ENCODE measurements at regions not wholly inside any gene's neighbourhood (a gene's known extent, or its start where the extent isn't known, plus 50 kb on each side); places are given as distances from the start of the nearest gene placed in this dataset.

DNA sequence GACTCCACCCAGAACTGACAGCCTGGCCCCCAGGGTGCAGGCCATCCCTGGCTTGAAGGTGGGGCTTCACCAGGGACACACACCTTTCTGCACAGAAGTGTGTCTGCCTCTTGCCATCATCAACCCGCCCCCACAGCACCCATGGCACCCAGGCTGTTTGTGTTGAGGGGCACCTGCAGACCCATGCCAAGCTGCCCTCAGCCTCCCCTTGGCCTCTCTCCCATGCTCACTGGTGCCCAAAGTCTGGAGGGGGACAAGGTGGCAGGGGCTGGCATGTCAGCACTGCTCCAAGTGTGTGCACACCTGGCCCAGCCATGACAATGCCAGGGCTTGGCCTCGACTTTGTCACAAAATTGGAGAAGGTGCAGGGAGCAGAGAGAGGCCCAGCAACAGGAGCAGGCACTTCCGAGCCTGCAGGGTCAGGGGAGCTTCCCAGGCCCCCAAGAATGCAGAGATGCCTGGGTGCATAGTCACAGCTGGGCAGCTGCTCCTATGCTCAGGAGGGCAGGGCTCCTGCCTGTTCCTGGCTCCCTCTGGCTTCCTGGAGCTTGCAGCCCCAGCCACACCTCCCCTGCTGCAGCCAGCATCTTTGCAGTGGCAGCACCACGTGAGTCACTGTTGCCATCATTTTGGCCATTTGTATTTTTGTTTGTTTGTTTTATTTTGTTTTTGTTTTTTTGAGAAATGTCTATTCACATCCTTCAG, 280.6 kb upstream of the UBE2E3 start:
- H3K36me3 ChIP-seq (ENCODE audit: low read depth): no peaks in the 10 kb centered on the region
- no peak overlapping the region for H3K4me3 ChIP-seq
- no peak overlapping the region for H2AFZ ChIP-seq
- no peaks in the 10 kb centered on the region for H3K79me2 ChIP-seq (ENCODE audit: insufficient read depth)
- H4K20me1 ChIP-seq (ENCODE audit: insufficient read depth): no peaks in the 10 kb centered on the region
- no peaks in the 10 kb centered on the region; the same call in 1 of the 2 replicates for H3K9me2 ChIP-seq (ENCODE audit: insufficient read depth)
- peaks cover 18% of the 10 kb centered on the region for H3K4me1 ChIP-seq (ENCODE audit: insufficient read depth)
- DNase-seq: peak; percentile 34
- no peaks in the 10 kb centered on the region for H3K9me3 ChIP-seq (ENCODE audit: low read depth)
- no peak overlapping the region for H3K9ac ChIP-seq
- peaks cover 7% of the 10 kb centered on the region for H3F3A ChIP-seq (ENCODE audit: insufficient read depth)
- in situ Hi-C loops (cut with MboI): no loop called here
- no peaks in the 10 kb centered on the region for H3K27me3 ChIP-seq (replicated peaks; ENCODE audit: insufficient read depth)
- no peak overlapping the region for H3K27ac ChIP-seq
- 92 to 94% methylated on average over 4 of the region's 4 CpGs for WGBS, 2 experiments (ENCODE audit: low coverage in 1 of 2, low lambda C conversion rate in 2 of 2, missing lambda C conversion rate in 2 of 2)
- H3K4me2 ChIP-seq (ENCODE audit: unreplicated experiment): no peak overlapping the region
- TF ChIP-seq EZH2 (IDR thresholded peaks at IDR 0.05; ENCODE audit: insufficient read depth, poor library complexity, severe bottlenecking): no peak
- no peak for TF ChIP-seq EZH2phosphoT487 (IDR thresholded peaks at IDR 0.05; ENCODE audit: insufficient read depth, low read depth)

- WGBS, 2 experiments (ENCODE audit: low coverage in 1 of 2, low lambda C conversion rate in 2 of 2, missing lambda C conversion rate in 2 of 2): 84 to 86% methylated on average over 3 of the region's 3 CpGs
Measured at GRCh38 chr2:180698668-180699067, 281.7 kb upstream of the UBE2E3 start.

DNA sequence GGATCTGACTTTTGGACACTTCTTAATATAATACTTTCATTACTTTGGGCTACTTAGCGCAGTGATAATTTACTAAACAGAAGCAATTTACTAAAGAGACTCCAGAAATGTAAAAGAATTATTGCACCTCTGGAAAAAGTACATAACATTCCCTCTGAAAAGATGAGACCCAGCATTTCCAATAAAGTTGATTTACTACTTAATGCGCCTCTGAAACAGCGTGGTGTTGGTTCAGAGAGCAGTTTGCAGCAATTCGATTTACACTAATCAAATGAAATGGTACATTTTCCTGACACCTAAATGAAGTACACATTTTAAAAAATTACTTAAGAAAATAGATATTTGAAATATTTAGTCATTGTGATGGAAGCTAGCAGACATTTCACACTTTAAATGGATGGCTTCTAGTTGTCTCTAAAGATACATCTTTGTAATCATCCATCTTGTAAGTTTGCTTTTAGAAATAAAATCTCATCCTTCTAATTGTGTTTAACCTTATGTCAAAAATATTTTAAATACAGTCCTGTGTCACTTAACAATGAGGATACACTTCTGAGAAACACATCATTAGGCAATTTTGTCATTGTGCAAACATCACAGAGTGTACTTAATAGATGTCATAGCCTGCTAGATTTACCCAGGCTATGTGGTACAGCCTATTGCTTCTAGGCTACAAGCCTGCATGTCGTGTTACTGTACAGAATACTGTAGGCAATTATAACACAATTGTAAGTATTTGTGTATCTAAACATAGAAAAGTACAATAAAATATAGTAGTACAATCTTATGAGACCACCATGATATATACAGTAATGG, 284.6 kb upstream of the UBE2E3 start:
- Histone ChIP-seq H4K20me1 (ENCODE audit: insufficient read depth) (no peaks in the 10 kb centered on the region), H3K4me3 (peak overlapping the region; percentile 65), H3K4me1 (ENCODE audit: insufficient read depth) (peaks cover 18% of the 10 kb centered on the region), H3K36me3 (ENCODE audit: low read depth) (no peaks in the 10 kb centered on the region), H3K79me2 (ENCODE audit: insufficient read depth) (no peaks in the 10 kb centered on the region), H3K9me2 (ENCODE audit: insufficient read depth) (no peaks in the 10 kb centered on the region), H3K9ac (peak overlapping the region; percentile 55), H2AFZ (peak overlapping the region; percentile 85), H3F3A (ENCODE audit: insufficient read depth) (no peaks in the 10 kb centered on the region), H3K4me2 (ENCODE audit: unreplicated experiment) (peak overlapping the region; percentile 81), H3K9me3 (ENCODE audit: low read depth) (no peaks in the 10 kb centered on the region), H3K27ac (no peak overlapping the region), H3K27me3 (replicated peaks; ENCODE audit: insufficient read depth) (no peaks in the 10 kb centered on the region)
- TF ChIP-seq EZH2 (IDR thresholded peaks at IDR 0.05; ENCODE audit: insufficient read depth, poor library complexity, severe bottlenecking) (no peak), EZH2phosphoT487 (IDR thresholded peaks at IDR 0.05; ENCODE audit: insufficient read depth, low read depth) (no peak)
- DNase-seq: no peak
- 23 to 25% methylated on average over 5 of the region's 5 CpGs for WGBS, 2 experiments (ENCODE audit: low coverage in 1 of 2, low lambda C conversion rate in 2 of 2, missing lambda C conversion rate in 2 of 2)
- in situ Hi-C loops (cut with MboI): no loop called here

More at GRCh38 chr2:180698668-180699067, 281.7 kb upstream of the UBE2E3 start:
- H3K4me2 ChIP-seq (ENCODE audit: unreplicated experiment): no peak overlapping the region
- no peak overlapping the region for H3K27ac ChIP-seq
- no peaks in the 10 kb centered on the region for H3K27me3 ChIP-seq (replicated peaks; ENCODE audit: insufficient read depth)
- H3K9me3 ChIP-seq (ENCODE audit: low read depth): no peaks in the 10 kb centered on the region
- H4K20me1 ChIP-seq (ENCODE audit: insufficient read depth): no peaks in the 10 kb centered on the region
- peaks cover 16% of the 10 kb centered on the region for H3K4me1 ChIP-seq (ENCODE audit: insufficient read depth)
- H3K9ac ChIP-seq: no peak overlapping the region
- TF ChIP-seq EZH2phosphoT487 (IDR thresholded peaks at IDR 0.05; ENCODE audit: insufficient read depth, low read depth) (no peak), EZH2 (IDR thresholded peaks at IDR 0.05; ENCODE audit: insufficient read depth, poor library complexity, severe bottlenecking) (no peak)
- no peaks in the 10 kb centered on the region for H3F3A ChIP-seq (ENCODE audit: insufficient read depth)
- no peak overlapping the region for H3K4me3 ChIP-seq
- H3K79me2 ChIP-seq (ENCODE audit: insufficient read depth): no peaks in the 10 kb centered on the region
- H3K9me2 ChIP-seq (ENCODE audit: insufficient read depth): no peaks in the 10 kb centered on the region
- no peak for DNase-seq
- H3K36me3 ChIP-seq (ENCODE audit: low read depth): no peaks in the 10 kb centered on the region
- in situ Hi-C loops (cut with MboI): no loop called here
- no peak overlapping the region for H2AFZ ChIP-seq

DNA sequence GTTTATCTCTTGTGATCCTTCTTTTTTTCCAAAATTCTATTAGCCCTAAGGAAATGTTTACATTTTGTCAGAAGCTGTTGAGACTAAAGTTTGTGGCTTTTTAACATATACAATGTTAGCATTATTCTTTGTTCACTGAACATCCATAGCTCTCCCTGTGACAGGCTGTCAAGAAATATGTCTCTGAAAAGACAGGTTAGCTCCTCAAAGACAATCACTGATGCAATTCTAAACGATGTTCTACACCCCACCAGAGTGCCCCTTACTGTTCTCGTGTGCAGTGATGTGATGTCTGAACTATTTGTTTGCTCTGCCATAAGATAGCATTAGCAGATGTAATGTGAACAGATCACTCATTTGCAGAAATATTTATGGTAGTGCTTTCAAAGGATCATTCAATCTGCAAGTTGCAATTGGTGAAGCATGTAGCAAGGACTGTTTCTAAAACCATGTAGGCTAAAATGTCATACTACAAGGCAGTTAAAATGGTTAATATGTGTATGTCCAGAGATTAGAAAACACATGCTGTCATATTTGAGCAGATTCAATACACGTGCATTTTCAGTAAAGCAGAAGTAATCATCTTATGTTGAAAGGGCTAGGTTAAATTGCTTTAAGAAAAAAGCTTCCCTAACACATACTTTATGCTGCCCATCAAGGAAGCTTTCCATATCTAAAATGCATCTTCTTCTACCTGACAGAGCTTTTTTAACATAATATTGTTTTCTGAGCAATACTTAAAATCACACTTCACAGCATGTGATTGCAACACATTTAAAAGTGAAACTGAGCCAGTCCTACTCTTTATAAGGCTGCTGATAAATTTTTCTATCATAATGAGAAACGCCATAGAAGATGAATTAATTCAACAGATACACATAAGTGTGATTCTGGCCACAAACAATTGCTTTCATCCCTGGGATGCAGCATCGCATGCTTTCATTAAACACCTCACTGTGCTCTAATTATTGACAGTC, 285.7 kb upstream of the UBE2E3 start:
- no peaks in the 10 kb centered on the region for H3K27me3 ChIP-seq (replicated peaks; ENCODE audit: insufficient read depth)
- H3K4me1 ChIP-seq (ENCODE audit: insufficient read depth): peaks cover 24% of the 10 kb centered on the region
- no peaks in the 10 kb centered on the region for H3K9me2 ChIP-seq (ENCODE audit: insufficient read depth)
- no peaks in the 10 kb centered on the region for H3K9me3 ChIP-seq (ENCODE audit: low read depth)
- in situ Hi-C loops (cut with MboI): no loop called here
- H3K36me3 ChIP-seq (ENCODE audit: low read depth): no peaks in the 10 kb centered on the region
- H4K20me1 ChIP-seq (ENCODE audit: insufficient read depth): no peaks in the 10 kb centered on the region
- peak overlapping the region; percentile 81 for H3K4me2 ChIP-seq (ENCODE audit: unreplicated experiment)
- peak overlapping the region; percentile 55 for H3K9ac ChIP-seq
- DNase-seq: peak; percentile 43
- H3K27ac ChIP-seq: no peak overlapping the region
- no peaks in the 10 kb centered on the region for H3F3A ChIP-seq (ENCODE audit: insufficient read depth)
- peak overlapping the region; percentile 65 for H3K4me3 ChIP-seq
- H3K79me2 ChIP-seq (ENCODE audit: insufficient read depth): no peaks in the 10 kb centered on the region
- H2AFZ ChIP-seq: peak overlapping the region; percentile 85
- WGBS, 2 experiments (ENCODE audit: low coverage in 1 of 2, low lambda C conversion rate in 2 of 2, missing lambda C conversion rate in 2 of 2): 33 to 38% methylated on average over 5 of the region's 5 CpGs
- no peak for TF ChIP-seq EZH2 (IDR thresholded peaks at IDR 0.05; ENCODE audit: insufficient read depth, poor library complexity, severe bottlenecking)
- TF ChIP-seq EZH2phosphoT487 (IDR thresholded peaks at IDR 0.05; ENCODE audit: insufficient read depth, low read depth): no peak
